Stimulated activated naive CD8-positive, alpha-beta T cell treated with anti-CD3 and anti-CD28 coated beads, Interleukin-15, amount 100 ng/mL, for 72 hours (primary cell): ENCODE measurements at regions not wholly inside any gene's neighbourhood (a gene's known extent, or its start where the extent isn't known, plus 50 kb on each side); places are given as distances from the start of the nearest gene placed in this dataset.

Source experiments
- ATAC-seq: fragments of 150-1000 bp; cut with Tn5 transposase; 2 replicates; pipeline ENCODE4 v1.10.0; 2021; ENCODE audit warnings: mild to moderate bottlenecking, moderate library complexity
- DNase-seq, 2 donors: peaks; one replicate each; pipeline ENCODE4 v3.0.0; 2021 to 2022
- H3K27ac Mint-ChIP-seq, 2 donors: one replicate each; pipeline ENCODE4 v1.8.0; 2022; ENCODE audit warnings: mild to moderate bottlenecking in 2 of 2, mixed read lengths in 2 of 2, moderate library complexity in 2 of 2
- H3K27me3 Mint-ChIP-seq: one replicate; pipeline ENCODE4 v1.8.0; 2022; ENCODE audit warnings: mixed read lengths
- H3K4me1 Mint-ChIP-seq: one replicate; pipeline ENCODE4 v1.8.0; 2022; ENCODE audit warnings: mild to moderate bottlenecking, mixed read lengths
- H3K4me3 Mint-ChIP-seq, 2 donors: one replicate each; pipeline ENCODE4 v1.8.0; 2022; ENCODE audit warnings: mild to moderate bottlenecking in 2 of 2, mixed read lengths in 2 of 2, moderate library complexity in 1 of 2
- H3K9me3 Mint-ChIP-seq, 2 donors: one replicate each; pipeline ENCODE4 v1.8.0; 2022; ENCODE audit warnings: mixed read lengths in 2 of 2

DNA sequence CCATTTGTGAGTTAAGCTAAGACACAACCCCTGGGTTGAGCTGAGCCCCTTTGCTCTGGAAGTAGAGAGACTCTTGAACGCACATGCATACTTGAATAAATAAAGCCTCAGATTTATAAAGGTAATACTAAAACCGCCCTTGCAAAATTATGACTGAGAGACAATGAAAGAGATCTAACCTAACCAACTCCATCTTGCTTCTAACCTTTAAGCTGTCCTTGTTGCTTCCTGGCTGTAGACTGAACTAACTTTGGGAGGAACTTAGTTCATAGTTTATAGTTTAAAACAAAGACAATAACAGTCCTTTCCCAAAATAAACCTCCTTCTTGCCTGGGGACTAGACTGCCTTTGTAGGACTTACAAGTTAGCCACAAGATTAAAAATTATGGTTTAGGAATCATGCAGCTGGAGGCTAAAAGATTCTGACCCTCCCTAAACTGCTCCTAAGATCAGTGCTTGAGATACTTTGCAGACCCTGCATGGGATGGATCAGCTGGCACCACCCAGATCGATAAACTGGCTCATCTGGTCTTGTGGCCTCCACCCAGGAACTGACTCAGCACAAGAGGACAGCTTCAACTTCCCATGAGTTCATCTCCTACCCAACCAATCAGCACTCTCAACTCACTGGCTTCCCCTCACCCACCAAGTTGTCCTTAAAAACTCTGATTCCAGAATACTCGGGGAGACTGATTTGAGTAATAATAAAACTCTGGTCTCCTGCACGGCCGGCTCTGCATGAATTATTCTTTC, 240.2 kb upstream of the SLC14A2 start:
- Mint-ChIP-seq H3K4me1 (peaks cover 5% of the 10 kb centered on the region), H3K4me3 (no peak overlapping the region), H3K27ac (no peak overlapping the region), H3K9me3 (no peaks in the 10 kb centered on the region), H3K27me3 (peaks cover 46% of the 10 kb centered on the region)
- DNase-seq (no peak), ATAC-seq (no peak)

DNA sequence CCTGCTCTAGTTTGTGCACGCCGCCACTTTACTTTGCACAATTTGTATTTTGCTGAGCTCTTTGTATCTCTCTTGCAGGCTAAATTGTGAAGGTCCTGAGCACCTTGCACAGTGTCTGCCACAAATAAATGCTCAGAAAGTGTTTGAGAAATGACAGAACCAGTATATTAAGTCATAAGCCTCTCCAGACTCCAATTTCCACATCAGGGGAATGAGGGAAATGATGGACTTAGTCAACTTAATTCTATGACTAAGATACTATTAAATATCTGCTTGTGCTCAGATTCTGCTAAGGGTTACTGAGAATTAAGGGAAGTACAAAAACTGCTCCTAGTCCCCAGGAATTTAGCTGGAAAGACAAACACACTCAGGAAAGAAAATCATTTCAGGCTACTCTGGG, 239.1 kb upstream of the SLC14A2 start:
- Mint-ChIP-seq H3K4me3 (no peak overlapping the region), H3K27ac (no peak overlapping the region), H3K4me1 (peaks cover 7% of the 10 kb centered on the region), H3K27me3 (peaks cover 37% of the 10 kb centered on the region), H3K9me3 (no peaks in the 10 kb centered on the region)
- ATAC-seq, result no peak
- DNase-seq, result no peak

DNA sequence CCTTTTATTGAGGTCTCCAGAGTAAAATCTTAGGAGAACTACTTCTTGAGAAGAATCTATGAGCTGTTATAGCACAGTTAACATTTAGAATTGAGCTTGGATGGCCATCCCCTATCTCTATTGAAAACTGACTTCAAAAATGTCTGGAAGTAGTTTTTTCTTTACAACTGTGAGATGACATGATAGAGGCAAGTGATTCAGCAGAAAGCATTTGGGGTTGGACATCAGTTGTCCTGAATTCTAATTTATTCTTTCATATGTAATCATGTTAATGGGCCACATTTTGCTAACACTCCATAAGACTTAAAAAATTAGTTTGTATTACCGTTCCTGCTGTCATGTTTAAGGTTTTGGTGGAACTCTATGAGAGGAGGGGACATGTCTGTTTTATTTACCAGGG, 237.0 kb upstream of the SLC14A2 start:
- H3K4me1 Mint-ChIP-seq, result peaks cover 7% of the 10 kb centered on the region
- ATAC-seq (no peak), DNase-seq (no peak)
- no peak overlapping the region for H3K27ac Mint-ChIP-seq
- no peaks in the 10 kb centered on the region for H3K9me3 Mint-ChIP-seq
- H3K4me3 Mint-ChIP-seq, result no peak overlapping the region
- H3K27me3 Mint-ChIP-seq, result peaks cover 37% of the 10 kb centered on the region

DNA sequence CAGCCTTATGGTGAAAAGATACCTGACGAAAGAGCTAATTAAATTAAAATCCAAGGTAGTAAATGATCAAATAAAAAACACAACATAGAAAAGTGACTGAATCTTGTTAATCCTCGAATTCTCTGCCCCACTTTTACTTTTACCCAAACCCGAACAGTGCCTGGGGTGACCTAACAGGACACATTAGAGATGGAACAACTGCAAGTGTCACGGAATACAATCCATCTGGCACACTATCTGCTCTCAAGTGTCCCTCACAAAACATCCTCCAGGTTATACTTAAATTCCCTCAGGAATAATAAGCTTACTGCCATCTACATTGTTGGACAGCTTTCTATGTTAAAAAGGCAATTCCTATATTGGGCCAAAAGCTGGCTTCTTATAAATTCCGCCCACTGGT, 236.3 kb upstream of the SLC14A2 start:
- Mint-ChIP-seq H3K9me3 (no peaks in the 10 kb centered on the region), H3K4me3 (no peak overlapping the region), H3K4me1 (peaks cover 7% of the 10 kb centered on the region), H3K27me3 (peaks cover 43% of the 10 kb centered on the region), H3K27ac (no peak overlapping the region)
- ATAC-seq, result no peak
- no peak for DNase-seq

DNA sequence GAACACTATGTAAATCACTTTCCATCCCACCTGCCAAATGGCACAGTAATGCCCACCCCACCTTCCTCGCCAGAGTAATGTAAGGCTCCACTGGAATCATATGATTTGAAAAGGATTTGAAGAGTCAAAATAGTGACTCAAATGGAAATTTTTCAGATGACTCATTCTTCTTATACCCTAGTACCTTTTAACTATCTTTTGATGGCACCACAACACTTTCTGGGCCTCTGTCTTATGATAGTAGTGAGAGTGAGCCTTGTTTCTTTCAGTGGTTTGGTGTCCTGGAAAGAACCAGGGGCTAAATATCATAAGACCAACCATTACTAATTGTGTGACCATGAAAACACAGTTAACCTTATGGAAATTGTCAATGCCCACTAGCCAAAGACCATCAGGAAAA, 235.4 kb upstream of the SLC14A2 start:
- peaks cover 53% of the 10 kb centered on the region for H3K27me3 Mint-ChIP-seq
- DNase-seq, result no peak
- no peaks in the 10 kb centered on the region for H3K9me3 Mint-ChIP-seq
- peak; percentile 77 for ATAC-seq
- H3K4me1 Mint-ChIP-seq, result peaks cover 7% of the 10 kb centered on the region
- no peak overlapping the region for H3K27ac Mint-ChIP-seq
- no peak overlapping the region for H3K4me3 Mint-ChIP-seq

DNA sequence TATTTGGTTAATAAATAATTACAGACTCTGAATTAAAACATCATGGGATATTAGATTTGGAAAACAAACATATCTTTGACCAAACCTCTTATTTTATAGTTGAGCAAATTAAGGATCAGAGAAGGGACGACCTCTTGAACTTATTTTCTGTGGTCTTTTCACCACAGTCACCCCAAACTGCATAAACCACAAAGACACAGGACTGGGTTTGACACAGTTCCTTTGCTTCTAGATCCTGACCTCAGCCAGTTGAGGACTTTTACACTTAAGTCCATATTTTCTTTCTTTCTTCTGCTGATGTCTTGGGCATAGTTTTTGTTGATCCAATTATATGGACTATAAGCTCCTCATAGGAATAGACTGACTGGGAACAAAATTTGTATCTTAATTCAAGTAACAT, 234.0 kb upstream of the SLC14A2 start:
- H3K27me3 Mint-ChIP-seq, result peaks cover 54% of the 10 kb centered on the region
- H3K27ac Mint-ChIP-seq, result no peak overlapping the region
- DNase-seq, result no peak
- H3K9me3 Mint-ChIP-seq, result no peaks in the 10 kb centered on the region
- ATAC-seq, result no peak
- H3K4me1 Mint-ChIP-seq, result peaks cover 7% of the 10 kb centered on the region
- no peak overlapping the region for H3K4me3 Mint-ChIP-seq

DNA sequence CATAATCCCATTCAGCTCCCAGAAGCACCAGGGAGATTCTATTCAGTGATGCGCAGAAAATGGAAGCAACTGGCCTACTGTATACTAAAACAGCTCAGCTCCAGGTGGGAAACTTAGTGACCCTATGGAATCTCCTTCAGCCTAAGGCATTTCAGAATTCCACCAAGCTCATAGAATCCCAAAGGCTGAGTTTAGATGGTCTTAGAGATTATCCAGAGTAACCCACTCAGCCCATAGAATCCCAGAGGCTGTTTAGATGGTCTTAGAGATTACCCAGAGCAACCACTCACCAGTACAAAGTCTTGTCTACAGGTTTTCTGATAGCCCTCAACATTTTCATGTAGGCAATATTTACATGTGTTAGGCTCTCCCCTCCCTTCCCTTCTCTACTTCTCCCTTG, 232.0 kb upstream of the SLC14A2 start:
- no peak overlapping the region for H3K4me3 Mint-ChIP-seq
- ATAC-seq, result no peak
- DNase-seq, result no peak
- H3K9me3 Mint-ChIP-seq, result no peaks in the 10 kb centered on the region
- H3K27ac Mint-ChIP-seq, result peak overlapping the region in 1 of 2 donors; percentile 52
- H3K4me1 Mint-ChIP-seq, result peaks cover 7% of the 10 kb centered on the region
- peaks cover 43% of the 10 kb centered on the region for H3K27me3 Mint-ChIP-seq

DNA sequence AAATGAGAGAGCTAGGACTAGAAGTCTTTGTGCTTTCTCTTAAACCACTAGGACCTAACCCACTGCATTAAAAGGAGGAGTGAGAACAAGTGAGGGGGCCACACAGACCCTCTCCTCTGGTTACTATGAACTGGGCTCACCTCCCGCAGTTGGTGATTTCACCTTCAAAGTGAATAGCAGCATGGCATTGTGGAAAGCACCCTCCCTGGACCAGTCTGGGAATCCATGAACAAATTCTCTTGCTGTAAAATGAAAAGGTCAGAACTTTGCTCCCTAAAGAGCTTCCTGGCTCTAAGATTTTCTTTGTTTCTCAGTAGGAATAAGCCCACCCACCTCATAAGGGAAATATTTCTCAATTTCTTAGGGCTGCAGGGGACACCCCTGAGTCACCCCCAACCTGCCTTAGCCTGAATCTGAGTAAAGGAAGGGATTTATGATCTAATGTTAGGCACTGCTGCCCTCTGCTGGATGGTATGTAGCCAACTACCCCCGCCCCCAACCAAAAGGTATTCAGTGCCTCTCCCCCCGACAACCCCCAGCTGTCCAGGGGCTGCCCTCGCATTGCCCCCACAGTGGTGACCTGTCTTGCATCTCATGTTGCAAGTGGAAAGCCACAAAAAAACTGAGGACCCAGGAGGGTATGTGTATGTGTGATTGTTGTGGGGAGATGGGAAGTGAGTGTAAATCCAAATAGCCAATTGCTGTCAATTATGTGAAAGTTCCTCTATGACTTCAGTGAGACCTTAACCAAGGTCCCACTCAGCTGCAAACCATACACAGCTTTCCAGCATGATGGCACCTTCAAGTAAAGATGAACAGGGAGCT, 230.9 kb upstream of the SLC14A2 start:
- peaks cover 36% of the 10 kb centered on the region for H3K27me3 Mint-ChIP-seq
- ATAC-seq (peak; percentile 65), DNase-seq (peak; percentile 30 to 40)
- no peak overlapping the region for H3K4me3 Mint-ChIP-seq
- H3K4me1 Mint-ChIP-seq, result peaks cover 7% of the 10 kb centered on the region
- H3K27ac Mint-ChIP-seq, result no peak overlapping the region
- no peaks in the 10 kb centered on the region for H3K9me3 Mint-ChIP-seq

DNA sequence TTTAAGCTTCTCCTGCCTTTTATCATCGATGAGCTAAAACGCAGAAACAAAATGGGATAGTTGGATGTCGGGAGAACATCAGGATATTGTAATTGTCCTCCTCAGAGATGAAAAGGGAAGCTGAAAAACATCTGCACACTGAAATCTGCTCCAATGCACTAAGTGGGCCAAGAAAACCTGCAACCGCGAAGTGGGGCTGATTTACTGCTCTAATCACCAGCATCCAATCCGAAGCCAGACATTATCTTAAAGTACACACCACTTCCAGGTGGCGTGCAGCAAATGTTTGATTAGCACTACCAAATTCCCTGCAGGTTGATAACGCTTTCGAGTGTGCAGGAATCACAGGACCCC, 230.3 kb upstream of the SLC14A2 start:
- H3K27me3 Mint-ChIP-seq, result peaks cover 36% of the 10 kb centered on the region
- DNase-seq (no peak), ATAC-seq (no peak)
- H3K9me3 Mint-ChIP-seq, result no peaks in the 10 kb centered on the region
- peaks cover 4% of the 10 kb centered on the region for H3K4me1 Mint-ChIP-seq
- H3K27ac Mint-ChIP-seq, result no peak overlapping the region
- no peak overlapping the region for H3K4me3 Mint-ChIP-seq

DNA sequence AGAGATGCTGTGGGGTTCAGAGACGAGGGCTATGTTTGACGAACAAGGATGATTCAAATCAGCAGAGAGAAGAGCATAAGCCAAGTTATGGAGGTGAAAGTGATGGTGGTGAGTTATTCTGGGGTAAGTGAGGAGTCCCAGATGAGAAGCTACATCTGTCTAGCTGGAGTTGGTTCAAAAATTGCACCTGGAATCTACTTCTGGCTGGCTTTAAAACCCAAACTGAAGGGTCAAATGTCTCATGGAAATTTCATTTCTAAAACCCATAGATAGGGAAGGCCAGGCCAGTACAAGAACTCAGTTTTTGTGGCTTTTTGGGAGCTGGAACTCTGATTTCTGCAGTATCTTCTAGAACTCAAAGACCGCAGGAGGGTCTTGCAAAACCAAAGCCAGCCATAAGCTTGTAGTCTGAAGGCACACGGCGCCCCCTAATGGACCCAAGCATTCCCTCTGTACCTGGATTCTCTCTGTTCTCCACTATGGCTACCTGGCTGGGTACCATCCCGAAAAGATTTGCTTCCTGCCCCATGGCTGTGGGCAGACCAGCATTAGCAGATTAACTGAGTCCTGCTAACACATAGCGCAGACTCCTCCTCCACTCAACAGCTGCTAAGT, 229.1 kb upstream of the SLC14A2 start:
- H3K9me3 Mint-ChIP-seq, result no peaks in the 10 kb centered on the region
- no peaks in the 10 kb centered on the region for H3K4me1 Mint-ChIP-seq
- ATAC-seq, result peak; percentile 36
- no peak overlapping the region for H3K27ac Mint-ChIP-seq
- H3K4me3 Mint-ChIP-seq, result no peak overlapping the region
- no peak for DNase-seq
- peaks cover 36% of the 10 kb centered on the region for H3K27me3 Mint-ChIP-seq

DNA sequence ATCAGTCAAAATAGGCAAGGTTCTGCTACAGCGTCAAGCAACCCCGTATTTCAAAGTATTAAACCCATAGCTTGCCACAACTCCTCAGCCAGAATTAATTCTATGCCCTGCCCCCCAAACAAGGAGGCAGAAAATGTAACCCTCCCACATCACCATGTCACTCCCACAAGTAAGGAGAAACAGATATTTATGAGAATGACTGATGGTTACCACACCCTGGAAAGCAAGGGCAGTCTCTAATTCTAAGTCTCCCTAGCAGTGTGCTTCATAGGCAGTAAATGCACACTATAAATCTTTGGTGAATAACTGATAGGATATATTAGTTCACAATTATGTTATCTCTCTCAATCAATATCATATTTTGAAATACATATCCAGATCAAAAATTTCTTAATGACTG, 228.0 kb upstream of the SLC14A2 start:
- H3K4me1 Mint-ChIP-seq, result no peaks in the 10 kb centered on the region
- no peak overlapping the region for H3K4me3 Mint-ChIP-seq
- DNase-seq (no peak), ATAC-seq (no peak)
- H3K27ac Mint-ChIP-seq, result no peak overlapping the region
- peaks cover 41% of the 10 kb centered on the region for H3K27me3 Mint-ChIP-seq
- H3K9me3 Mint-ChIP-seq, result no peaks in the 10 kb centered on the region

DNA sequence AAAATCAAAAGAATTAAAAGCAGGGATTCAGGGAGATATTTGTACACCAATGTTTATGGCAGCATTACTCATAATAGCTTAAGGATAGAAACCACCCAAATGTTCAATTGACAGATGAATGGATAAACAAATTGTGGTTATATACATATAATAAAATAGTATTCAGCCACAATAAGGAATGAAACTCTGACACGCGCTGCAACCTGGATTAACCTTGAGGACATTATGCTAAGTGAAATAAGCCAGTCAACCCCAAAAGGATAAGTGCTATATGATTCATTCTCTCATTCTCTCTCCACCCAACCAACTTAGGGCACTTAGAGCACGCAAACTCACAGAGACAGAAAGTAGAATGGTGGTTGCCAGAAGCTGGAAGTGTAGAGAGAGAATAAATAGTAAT, 216.8 kb upstream of the SLC14A2 start:
- H3K27me3 Mint-ChIP-seq, result peaks cover 9% of the 10 kb centered on the region
- no peak overlapping the region for H3K4me3 Mint-ChIP-seq
- DNase-seq (no peak), ATAC-seq (no peak)
- H3K9me3 Mint-ChIP-seq, result no peaks in the 10 kb centered on the region
- no peak overlapping the region for H3K27ac Mint-ChIP-seq
- H3K4me1 Mint-ChIP-seq, result no peaks in the 10 kb centered on the region

DNA sequence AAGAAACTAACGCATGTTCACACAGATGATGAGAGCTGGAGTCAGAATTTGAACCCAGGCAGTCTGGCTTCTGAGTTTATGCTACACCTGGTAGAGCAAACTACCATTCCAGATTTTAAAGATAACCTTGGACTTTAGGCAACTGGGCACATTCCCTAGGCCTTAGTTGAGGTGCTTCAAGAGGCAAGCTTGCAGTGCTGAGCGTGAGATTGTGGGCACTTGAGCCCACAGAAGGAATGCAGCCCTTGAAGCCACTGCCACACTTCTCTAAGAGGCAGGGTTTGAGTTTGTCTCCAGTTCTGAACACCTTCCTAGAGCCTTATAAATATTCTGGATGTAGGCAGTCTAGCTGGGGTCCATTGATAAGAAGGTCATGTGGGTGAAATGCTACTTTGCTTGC, 216.1 kb upstream of the SLC14A2 start:
- H3K9me3 Mint-ChIP-seq, result peaks cover 0 to 5% of the 10 kb centered on the region in 2 donors
- H3K4me1 Mint-ChIP-seq, result no peaks in the 10 kb centered on the region
- no peak for DNase-seq
- no peak overlapping the region for H3K27ac Mint-ChIP-seq
- ATAC-seq, result no peak
- peaks cover 9% of the 10 kb centered on the region for H3K27me3 Mint-ChIP-seq
- no peak overlapping the region for H3K4me3 Mint-ChIP-seq

DNA sequence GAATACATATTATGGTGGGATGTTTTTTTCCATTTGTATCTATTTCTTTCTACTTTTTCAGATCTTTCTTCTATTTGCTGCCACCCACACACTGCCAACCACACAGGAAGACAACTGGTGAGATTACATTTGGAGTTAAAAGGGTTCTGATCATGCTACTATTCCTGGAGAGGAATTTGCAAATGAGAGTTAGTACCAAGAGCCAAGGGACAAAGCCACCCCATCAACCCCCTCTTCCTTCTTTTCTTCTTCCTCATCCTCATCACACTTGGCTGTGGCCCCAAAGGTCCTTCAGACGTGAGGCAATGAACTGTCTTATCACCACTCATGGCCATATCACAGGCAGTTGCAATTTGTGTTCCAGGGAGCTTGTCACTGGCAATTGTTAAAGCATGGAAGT, 215.6 kb upstream of the SLC14A2 start:
- Mint-ChIP-seq H3K4me1 (no peaks in the 10 kb centered on the region), H3K4me3 (no peak overlapping the region), H3K9me3 (peaks cover 0 to 5% of the 10 kb centered on the region in 2 donors), H3K27ac (no peak overlapping the region), H3K27me3 (peaks cover 9% of the 10 kb centered on the region)
- ATAC-seq (no peak), DNase-seq (no peak)

DNA sequence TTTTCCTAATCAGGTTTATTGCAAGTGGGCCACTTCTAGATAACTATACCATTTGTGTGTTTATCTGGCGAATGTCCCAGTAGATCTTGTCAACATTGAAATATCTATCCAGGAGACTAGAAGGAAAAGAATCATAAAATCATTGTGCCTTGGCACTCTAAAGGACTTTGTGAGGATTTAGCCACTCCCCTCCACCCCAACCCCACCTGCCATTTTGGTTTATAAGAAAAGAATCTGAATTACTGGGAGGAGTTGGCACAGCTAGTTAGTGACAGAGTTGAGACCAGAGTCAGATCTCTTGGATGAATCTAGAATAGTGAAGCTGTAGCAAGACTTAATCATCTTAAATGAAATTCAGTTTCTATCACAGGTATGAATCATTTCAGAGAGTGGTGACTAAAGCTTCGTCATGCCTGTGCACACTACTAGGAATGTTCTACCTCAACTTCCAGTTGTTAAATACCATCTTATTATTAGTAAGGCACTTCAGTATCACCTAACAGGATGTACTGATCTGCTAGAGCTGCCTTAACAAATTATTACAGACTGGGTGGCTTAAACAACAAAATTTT, 212.7 kb upstream of the SLC14A2 start:
- Mint-ChIP-seq H3K4me3 (no peak overlapping the region), H3K9me3 (peaks cover 0 to 5% of the 10 kb centered on the region in 2 donors), H3K27me3 (peaks cover 11% of the 10 kb centered on the region), H3K27ac (no peak overlapping the region), H3K4me1 (no peaks in the 10 kb centered on the region)
- DNase-seq (no peak), ATAC-seq (peak; percentile 62)
